HL-60/S4 treated with retinoic acid at 250 ng/mL for 4 days and 3 days (cell line): ENCODE measurements at regions not wholly inside any gene's neighbourhood (a gene's known extent, or its start where the extent isn't known, plus 50 kb on each side); places are given as distances from the start of the nearest gene placed in this dataset.

Source experiments
- in situ Hi-C: fragments of 300-500 bp; cut with MboI; formaldehyde crosslinking; loops from 2 replicates; pipeline ENCODE4 v1.7.0; 2022; ENCODE audit warnings: low sequenced_read_pairs

DNA sequence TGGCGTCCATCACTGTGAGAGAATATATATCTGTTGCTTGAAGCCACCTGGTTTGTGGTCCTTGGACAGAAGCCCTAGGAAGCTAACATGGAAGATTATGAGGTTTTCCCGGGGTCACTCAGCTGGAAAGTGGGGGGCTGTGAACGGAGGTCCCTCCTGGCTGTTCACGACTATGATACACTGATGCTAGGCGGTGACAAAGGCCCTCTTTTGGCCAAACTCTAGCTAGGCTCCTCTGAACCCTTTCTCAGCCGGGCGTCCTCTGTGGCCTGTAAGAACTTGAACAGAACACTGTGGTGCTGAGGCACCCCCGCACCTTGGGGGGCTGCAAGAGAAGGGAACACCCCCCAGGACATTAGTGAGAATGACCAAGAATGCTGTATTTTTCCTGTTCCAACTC is 164.6 kb downstream of the TFCP2L1 start:
- in situ Hi-C loops, result no loop called here

DNA sequence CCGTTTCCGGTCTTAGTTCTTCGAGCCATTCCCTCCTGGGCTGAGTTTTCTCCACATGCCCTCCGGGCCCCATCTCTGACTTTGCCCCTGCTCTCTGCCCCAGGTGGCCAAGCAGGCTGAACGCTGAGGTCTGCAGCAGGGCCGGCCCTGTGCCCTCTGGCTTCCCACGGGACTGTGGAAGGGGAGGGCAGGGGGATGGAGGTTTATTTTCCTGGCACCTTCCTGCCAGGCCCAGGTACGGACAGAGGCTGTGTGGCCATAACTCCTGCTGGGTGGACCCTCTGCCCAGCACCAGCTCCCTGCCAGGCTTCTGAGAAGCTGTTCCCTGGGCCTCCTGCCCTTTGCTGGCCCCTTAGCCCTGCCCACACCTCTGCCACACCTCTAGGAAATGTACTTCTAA is 164.0 kb downstream of the TFCP2L1 start:
- in situ Hi-C loops, result no loop called here

DNA sequence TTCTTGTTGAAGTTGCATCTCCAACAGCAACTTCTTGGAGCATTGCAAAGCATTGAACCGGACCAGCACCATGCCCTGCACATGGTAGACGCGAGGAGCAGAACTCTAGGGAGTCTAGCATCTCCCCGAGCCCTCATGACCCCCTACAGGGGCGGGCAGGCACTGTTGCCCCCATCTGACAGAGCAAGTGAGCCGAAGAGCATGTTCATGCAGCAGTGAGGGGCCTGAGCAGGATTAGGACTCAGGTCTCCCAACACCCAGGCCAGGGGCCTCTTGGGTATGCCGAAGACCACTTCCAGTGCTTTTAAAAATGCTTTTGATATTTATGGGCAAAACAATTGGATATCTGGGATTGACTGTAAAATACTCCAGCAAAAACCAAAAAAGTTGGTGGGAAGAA is 163.3 kb downstream of the TFCP2L1 start:
- in situ Hi-C loops, result no loop called here

DNA sequence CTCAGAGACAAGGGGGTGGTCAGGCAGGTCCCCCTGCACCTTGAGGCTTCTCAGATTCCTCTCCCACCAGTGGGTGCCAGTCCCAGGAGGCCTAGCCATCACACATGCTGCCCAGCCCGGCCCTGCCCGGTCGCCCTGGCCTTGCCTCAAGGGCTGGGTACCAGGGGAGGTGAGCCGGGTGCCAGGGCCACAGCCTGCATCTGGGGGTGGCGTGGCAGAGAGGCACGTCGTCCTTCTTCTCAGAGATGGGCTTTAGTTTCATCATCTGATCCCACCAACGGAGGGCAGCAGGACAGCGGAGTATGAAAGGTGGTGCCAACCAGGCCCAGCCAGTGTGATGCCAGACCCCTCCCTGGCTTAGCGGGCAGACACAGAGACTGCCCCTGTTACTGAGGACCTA is 161.7 kb downstream of the TFCP2L1 start:
- in situ Hi-C loops, result no loop called here

DNA sequence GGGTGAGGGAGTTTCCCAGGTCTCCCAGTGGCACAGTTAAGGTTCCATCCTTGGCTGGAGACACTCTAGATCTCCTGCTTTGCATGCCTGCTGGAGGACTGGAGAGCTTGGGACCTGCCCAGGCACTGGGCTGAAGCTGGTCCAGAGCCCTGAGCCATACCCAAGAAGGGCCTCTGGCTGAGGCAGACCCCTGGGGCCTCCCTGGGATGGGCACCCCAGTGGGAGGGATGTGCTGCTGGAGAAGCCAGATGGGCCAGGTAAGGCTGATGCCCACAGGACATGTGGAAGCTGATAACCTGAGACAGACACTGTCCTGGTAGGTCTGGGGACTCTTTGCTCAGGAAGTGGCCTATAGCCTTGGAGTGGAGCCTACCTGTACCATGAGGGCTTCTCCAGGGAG is 160.7 kb downstream of the TFCP2L1 start:
- in situ Hi-C loops, result no loop called here

DNA sequence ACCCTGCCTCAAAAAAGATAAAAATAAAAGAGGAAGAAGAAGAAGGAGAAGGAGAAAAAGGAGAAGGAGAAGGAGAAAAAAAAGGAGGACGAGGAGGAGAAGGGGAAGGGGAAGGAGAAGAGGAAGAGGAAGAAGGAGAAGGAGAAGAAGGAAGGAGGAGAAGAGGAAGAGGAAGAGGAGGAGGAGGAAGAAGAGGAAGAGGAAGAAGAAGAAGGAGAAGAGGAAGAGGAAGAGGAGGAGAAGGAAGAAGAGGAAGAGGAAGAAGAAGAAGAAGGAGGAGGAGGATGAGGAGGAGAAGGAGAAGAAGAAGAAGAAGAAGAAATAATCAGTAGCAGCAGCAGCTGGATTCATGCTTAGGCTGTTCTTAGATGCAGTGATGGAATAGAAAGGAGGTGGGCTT is 159.7 kb downstream of the TFCP2L1 start:
- in situ Hi-C loops, result loop anchor here (25.0 kb wide), 1 partner anchor 187 kb away; no protein-coding TSS in a partner anchor

DNA sequence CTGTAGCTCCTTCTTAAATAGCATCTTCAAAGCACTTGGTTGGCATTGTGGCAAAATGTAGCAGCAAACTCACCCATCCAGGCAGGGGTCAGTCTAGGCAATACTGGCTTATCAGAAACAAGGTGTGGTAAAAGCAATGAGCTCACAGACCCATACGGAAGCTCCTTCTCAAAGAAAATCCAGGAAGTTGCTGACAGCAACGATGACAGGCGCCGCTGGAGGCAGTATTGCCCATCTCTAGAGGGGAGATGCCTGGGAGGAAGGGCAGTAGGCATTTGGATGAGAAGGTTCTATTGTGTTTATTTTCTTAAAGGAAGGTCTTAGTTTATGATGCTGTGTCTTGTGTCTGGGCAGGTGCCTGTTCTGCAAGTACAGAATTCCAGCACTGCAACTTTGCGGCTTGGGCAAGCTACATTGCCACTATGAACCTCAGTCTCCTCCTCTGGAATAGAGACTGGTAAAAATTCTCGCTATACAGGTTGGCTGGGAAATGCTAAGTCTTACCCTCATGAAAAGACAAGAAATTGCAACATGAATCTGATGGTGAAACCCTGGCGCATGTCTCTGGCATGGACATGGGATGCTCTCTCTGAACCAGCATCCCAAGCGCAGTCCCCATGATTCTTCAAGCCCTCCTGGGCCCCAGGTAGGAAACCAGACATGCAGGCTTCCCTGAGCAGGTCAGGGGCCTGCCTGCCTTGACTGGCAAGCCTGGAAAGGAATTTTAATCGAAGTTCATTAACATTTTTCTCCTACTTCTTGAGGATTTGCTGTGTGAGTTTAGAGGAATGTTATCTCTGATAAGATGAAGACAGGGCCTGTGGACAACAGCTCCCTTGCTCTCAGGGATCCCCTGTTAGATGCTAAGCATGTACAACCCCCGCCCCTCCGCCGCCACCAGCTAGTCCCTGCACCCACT is 156.0 kb downstream of the TFCP2L1 start:
- in situ Hi-C loops, result loop anchor here (25.0 kb wide), 1 partner anchor 183 kb away; no protein-coding TSS in a partner anchor

DNA sequence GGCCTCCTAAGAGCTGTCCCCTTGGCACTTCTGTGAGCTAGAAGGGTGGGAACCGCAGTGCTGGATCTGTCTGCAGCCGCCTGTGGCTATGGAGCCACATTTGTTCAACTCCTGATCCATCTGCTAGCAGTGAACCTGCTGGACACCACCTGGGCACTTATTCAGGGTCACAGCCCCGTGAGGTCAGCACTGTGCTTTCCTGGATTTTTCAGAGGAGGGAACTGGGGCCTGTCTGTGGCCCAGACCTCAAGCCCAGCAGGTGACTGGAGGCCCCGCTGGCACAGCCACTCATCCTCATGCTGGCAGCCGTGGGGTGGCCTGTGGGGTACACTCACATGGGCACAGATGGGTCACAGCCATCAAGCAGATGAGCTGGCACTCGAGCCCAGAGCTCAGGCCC is 155.3 kb downstream of the TFCP2L1 start:
- in situ Hi-C loops, result loop anchor here (25.0 kb wide), 1 partner anchor 183 kb away; no protein-coding TSS in a partner anchor

DNA sequence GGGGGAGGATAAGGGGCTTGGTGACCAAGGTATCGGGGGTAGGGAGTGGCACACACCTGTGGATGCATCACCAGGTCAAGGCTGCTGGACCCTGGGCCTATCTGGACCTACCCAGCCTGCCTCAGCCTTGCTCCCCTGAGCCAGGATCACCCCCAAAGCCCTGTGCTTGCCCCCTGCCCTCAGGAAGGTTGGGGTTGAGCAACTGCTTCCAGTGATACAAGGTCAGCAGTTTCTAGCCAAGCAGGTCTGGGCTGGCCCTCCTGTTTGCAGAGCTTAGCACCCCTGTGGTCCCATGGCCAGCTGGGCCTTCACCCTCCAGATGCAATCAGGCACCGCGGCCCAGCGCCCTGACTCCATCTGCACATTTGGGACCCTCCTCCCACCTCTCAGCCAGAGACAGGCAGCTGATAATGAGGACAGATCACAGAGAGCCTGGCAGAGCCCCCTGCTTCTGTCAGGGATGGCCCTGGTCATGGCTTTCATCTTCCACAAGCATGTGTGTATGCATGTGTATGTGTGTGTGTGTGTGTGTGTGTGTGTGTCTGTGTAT is 154.6 kb downstream of the TFCP2L1 start:
- in situ Hi-C loops, result loop anchor here (25.0 kb wide), 1 partner anchor 182 kb away; no protein-coding TSS in a partner anchor

DNA sequence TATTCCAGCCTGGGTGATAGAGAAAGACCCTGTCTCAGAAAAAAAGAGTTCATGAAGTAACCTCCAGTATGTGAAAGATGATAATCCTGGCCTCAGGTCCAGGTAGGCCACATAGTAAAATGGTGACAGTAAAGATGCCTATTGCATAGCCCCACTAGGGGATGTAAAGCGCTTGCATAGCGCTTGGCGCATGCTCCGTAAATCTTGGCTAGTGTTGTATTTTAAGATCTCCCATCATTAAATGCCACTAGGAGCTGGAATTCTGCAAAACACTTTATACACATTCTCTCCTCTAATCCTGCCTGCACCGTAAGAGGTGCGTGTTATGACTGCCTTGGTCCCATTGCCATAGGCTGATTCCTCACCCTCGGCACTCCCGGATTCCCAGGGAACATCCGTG is 153.6 kb downstream of the TFCP2L1 start:
- in situ Hi-C loops, result loop anchor here (25.0 kb wide), 1 partner anchor 181 kb away; no protein-coding TSS in a partner anchor

DNA sequence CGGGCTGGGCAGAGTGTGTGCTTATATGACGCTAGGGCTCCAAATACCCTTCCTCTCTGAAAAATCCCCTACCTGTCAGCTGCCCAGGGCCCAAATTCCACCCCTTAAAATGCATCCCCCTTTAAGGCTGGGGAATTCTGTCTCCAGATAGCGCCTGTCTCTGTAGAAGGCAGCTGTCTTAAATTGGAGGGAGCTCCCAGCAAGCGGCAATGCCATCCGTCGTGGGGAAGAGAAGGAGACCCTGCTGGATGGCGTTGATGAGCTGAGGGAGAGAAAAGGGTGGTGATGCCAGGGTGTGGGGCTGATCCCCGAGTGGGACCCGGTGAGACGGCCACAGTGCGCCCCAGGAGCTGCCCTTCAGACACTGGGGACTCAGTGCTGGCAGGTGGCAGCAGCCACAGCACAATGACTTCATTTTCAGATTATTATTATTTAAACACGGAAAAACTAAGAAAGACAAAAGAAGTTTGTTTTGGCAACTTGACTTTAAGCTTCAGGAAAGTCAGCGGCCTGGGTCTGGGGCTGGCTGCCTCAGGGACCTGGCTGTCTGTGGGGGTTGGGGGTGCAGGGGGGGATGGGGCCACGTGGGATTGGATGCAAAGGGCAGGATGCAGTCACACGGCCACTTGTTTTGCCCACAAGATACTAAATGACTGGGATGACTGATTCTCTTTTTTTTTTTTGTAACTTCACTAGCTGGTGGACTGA is 152.8 kb downstream of the TFCP2L1 start:
- in situ Hi-C loops, result loop anchor here (25.0 kb wide), 1 partner anchor 180 kb away; no protein-coding TSS in a partner anchor

DNA sequence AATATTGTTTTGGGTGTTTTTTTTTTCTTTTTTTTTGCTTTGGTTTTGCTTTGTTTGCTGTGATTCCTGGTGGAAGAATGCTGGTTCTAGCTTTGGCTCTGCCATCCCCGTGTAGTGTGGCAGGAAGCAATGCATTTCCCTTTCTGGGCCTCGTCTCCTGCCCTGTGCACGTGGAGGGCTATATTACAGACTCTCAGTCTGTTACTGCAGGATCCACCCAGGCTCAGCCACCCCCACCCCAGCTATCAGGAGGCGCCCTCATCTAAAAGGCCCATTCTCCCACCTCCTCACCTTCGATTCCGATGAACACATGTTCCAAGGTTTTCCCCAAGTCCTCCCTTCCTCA is 152.3 kb downstream of the TFCP2L1 start:
- in situ Hi-C loops, result loop anchor here (25.0 kb wide), 1 partner anchor 180 kb away; no protein-coding TSS in a partner anchor

DNA sequence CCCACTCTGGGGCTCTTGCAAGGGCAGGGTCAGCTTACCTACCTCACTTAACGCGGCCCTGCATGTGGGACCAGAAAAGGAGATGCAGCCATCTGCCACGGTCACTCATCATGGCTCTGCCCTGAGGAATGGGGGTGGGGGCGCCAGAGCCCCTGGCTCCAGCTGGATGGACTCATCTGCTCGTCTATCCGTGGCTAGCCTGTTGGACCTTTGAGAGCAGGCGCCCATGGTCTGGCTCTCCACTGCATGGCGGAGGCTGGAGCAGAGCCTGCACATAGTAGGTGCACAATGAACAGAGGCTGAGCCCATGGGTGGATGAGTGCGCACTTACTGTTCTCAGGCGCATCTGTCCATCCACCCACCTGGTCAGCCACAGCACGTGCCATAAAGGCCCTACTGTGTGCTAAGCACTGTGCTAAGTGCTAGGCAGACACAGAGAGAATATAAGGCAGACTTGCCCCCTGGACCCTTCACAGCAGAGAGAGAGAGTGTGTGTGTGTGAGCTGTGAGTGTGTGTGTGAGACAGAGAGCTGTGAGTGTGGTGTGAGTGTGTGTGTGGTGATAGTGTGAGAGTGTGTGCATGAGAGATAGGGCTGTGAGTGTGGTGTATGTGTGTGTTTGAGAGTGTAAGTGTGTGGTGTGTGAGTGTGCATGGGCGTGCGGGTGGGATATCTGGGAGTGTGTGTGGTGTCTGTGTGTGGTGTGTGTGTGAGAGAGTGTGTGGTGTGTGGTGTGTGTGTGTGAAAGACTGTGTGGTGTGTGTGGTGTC is 151.3 kb downstream of the TFCP2L1 start:
- in situ Hi-C loops, result loop anchor here (25.0 kb wide), 1 partner anchor 179 kb away; no protein-coding TSS in a partner anchor

DNA sequence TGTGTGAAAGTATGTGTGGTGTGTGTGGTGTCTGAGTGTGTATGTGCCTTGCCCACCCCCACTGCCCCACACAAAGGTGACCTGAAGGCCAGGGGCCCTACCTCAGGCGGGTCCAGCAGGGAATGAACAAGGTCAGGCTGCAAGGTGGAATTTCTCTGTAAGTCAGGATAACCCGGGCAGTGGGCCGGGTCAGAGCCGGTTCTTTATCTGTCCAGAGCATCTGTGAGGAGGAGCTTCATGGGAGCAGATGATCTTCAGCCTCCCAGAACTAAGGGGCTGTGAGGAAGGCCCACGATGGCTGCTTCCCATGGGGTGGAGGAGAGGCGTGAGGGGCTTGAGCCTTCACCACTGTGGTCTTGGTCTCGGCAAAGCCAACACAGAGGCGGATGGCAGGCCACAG is 150.3 kb downstream of the TFCP2L1 start:
- in situ Hi-C loops, result loop anchor here (25.0 kb wide), 1 partner anchor 178 kb away; no protein-coding TSS in a partner anchor

DNA sequence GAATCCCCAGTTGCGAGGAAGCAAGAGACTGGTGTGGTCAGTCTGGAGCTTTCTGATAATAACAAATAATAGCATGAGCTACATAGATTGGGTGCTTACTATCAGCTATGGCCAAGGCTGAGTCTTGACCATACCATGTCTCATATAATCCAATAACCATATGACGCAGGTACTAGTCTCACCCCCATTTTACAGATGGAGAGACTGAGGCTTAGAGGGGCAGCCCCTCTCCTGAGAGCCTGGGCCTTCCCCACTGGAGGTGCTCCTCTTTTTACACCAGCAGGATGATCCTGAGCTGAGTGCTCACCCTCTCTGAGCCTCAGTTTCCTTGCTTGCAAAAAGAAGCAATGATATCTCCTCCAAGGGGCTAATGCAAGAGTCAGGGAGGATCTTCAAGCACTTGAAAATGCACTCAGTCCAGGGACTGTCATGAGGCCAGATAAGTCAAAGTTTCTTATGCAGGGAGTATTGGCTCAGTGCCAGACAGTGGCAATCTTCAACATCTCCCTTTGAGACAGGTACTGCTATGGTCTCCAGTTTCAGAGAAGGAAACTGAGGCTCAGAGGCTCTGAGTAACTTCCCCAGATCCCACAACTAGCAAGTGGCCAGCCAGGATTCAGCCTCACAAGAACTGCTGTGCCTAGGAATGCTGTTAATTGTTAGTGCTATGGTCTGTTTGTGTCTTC is 149.7 kb downstream of the TFCP2L1 start:
- in situ Hi-C loops, result loop anchor here (25.0 kb wide), 1 partner anchor 177 kb away; no protein-coding TSS in a partner anchor

DNA sequence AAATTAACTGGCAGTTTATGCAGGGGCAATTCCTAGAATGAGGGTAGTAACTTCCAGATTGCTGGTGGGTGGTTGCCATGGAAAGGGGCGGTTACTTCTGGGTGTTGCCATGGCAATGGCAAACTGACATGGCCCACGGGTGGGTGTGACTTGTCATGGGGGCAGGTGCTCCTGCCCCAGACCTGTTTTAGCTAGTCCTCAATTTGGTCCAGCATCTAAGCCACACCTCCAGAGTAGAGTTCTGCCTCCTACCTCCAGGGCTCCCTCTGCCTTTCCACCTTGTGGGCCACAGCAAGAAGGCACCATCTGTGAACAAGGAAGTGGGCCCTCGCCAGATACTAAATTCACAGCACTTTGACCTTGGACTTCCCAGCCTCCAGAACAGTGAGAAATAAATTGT is 148.7 kb downstream of the TFCP2L1 start:
- in situ Hi-C loops, result loop anchor here (25.0 kb wide), 1 partner anchor 176 kb away; no protein-coding TSS in a partner anchor

DNA sequence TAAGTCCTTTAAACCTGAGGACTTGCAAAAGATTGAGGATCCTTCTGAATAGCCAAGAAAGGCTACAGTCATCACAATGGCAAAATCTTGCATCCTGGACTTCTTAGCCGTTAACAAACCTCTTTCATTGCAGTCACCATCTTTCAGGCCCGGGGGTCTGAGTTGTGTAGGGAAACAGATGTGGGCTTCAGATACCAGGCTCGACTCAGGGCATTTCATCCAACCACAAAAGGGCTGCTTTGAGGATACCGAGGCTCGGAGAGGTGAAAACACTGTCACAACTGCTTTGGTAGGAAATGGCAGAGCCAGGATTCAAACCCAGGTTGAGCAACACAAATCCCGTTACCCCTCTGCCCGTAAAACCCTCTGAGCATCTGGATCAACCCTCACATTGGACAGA is 147.4 kb downstream of the TFCP2L1 start:
- in situ Hi-C loops, result loop anchor here (25.0 kb wide), 1 partner anchor 175 kb away; no protein-coding TSS in a partner anchor

DNA sequence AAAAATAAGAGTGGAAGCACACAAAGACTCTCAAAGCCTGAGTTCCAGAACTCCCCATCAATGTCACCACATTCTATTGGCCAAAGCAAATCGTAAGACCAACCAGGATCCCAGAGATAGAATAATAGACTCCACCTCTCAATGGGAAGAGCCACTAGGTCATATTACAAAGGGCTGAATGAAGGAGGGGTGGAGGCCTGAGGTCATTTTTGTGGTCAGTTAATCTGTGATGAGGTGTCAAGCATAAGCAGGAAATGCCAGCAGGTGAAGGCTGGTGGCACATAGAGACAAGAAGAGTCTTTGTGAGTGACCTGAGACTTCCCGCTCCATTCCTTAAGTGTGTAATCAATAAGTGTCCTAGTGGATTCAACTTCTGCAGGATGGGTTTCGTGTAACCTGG is 144.3 kb downstream of the TFCP2L1 start:
- in situ Hi-C loops, result loop anchor here (25.0 kb wide), 1 partner anchor 172 kb away; no protein-coding TSS in a partner anchor

DNA sequence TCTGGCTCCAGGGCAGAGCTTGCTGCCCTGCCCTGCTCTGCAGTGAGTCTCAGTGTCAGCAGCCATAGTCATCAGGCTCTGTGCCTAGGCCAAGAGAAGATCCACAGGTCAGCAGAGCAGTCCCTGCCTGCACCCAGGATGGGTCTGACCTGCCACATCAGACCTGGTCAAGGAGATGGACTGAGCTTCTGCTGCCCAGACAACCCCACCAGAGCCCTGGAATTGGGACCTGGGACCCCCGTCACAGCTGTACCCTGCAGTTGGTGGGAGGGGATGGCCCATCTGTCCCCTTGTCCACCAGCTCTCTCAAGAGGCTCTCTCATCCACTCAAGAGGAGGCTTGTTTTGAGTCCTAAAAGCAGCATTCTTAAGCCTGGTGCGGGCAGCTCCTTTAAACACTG is 142.6 kb downstream of the TFCP2L1 start:
- in situ Hi-C loops, result loop anchor here (25.0 kb wide), 1 partner anchor 170 kb away; no protein-coding TSS in a partner anchor
